Mucosa of rectum (tissue), 2 donors: ENCODE measurements at regions not wholly inside any gene's neighbourhood (a gene's known extent, or its start where the extent isn't known, plus 50 kb on each side); places are given as distances from the start of the nearest gene placed in this dataset.

Experiments used
- H3K27ac ChIP-seq, 2 donors: one replicate each; pipeline ENCODE4 v1.7.0; 2013; ENCODE audit warnings: inconsistent platforms in 2 of 2, low read depth in 2 of 2, low read length in 2 of 2
- H3K27me3 ChIP-seq, 2 donors: one replicate each; pipeline ENCODE4 v1.7.0; 2013; ENCODE audit warnings: low read length in 2 of 2; ENCODE audit not compliant: control insufficient read depth in 2 of 2, insufficient read depth in 2 of 2
- H3K36me3 ChIP-seq, 2 donors: one replicate each; pipeline ENCODE4 v1.7.0; 2013; ENCODE audit warnings: low read length in 2 of 2; ENCODE audit not compliant: control insufficient read depth in 2 of 2, insufficient read depth in 2 of 2
- H3K4me1 ChIP-seq, 2 donors: one replicate each; pipeline ENCODE4 v1.7.0; 2013; ENCODE audit warnings: low read length in 2 of 2, mild to moderate bottlenecking in 1 of 2; ENCODE audit not compliant: control insufficient read depth in 2 of 2, insufficient read depth in 2 of 2
- H3K4me3 ChIP-seq, 2 donors: one replicate each; pipeline ENCODE4 v1.7.0; 2013; ENCODE audit warnings: low read length in 2 of 2
- H3K9ac ChIP-seq, 2 donors: one replicate each; pipeline ENCODE4 v1.7.0; 2013; ENCODE audit warnings: low read length in 2 of 2, low read depth in 1 of 2, mild to moderate bottlenecking in 1 of 2
- H3K9me3 ChIP-seq, 2 donors: one replicate each; pipeline ENCODE4 v1.7.0; 2013; ENCODE audit warnings: low read length in 2 of 2; ENCODE audit not compliant: control insufficient read depth in 2 of 2
- donor health status: healthy.
- donor health status: Normal muscosa, but diverticular disease.

DNA sequence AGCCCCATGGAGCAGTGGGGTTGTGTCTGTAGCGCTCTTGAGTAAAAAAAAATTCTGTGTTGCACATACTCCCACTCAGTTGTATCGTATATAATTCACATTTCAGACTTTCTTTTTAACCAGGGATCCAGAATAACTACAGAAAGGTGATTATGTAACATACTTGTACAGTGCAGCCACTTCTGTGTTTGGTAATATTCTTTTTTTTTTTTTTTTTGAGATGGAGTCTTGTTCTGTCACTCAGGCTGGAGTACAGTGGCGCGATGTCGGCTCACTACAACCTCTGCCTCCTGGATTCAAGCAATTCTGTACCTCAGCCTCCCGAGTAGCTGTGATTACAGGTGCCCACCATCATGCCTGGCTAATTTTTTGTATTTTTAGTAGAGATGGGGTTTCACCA is 82.4 kb upstream of the MACF1 start:
- H3K9ac ChIP-seq: no peak overlapping the region
- no peak overlapping the region for H3K27ac ChIP-seq
- peaks cover 9 to 22% of the 10 kb centered on the region in 2 donors for H3K4me1 ChIP-seq
- H3K27me3 ChIP-seq: no peaks in the 10 kb centered on the region
- H3K36me3 ChIP-seq: peaks cover 0 to 3% of the 10 kb centered on the region in 2 donors
- no peaks in the 10 kb centered on the region for H3K9me3 ChIP-seq
- H3K4me3 ChIP-seq: no peak overlapping the region

DNA sequence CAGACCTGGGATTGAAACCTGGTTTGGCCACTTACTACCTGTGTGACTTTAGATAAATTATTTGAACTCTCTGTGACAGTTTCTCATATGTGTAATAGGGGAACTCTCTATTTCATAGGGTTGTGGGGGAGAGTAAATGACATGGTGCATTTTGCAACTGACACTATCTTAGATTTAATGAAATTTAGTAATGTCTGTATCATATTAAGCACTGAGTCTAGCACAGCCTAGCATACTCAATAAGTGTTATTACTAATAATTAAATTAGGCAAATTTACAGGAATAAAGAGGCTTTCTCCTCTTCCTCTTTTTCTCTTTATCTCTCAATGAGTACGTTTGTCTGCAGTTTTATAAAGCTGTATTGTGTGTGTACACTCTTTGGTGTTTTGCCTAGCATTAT is 80.2 kb upstream of the MACF1 start:
- H3K27me3 ChIP-seq: no peaks in the 10 kb centered on the region
- no peaks in the 10 kb centered on the region for H3K9me3 ChIP-seq
- no peak overlapping the region for H3K4me3 ChIP-seq
- H3K4me1 ChIP-seq: peaks cover 7 to 24% of the 10 kb centered on the region in 2 donors
- H3K9ac ChIP-seq: no peak overlapping the region
- no peak overlapping the region for H3K27ac ChIP-seq
- H3K36me3 ChIP-seq: peaks cover 0 to 3% of the 10 kb centered on the region in 2 donors

DNA sequence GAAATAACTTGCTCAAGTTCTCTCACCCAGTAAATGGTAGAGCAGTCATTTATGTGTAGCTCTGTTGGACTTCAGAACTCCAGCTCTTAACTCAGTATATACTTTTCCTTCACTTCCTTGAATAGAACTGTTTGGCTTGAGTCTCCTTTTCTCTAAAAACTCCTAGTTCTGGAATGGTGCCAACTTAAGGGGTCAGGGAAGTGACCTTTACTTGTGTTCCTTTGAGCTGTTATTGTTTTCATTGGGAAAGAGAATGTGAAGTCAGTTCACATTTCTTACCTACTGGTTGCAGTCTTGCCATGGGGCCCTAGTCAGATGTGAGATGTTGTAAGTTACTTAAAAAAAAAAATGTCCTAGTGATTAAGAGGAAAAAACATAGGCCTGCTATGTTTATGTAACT is 77.0 kb upstream of the MACF1 start:
- H3K36me3 ChIP-seq: peaks cover 0 to 3% of the 10 kb centered on the region in 2 donors
- H3K27me3 ChIP-seq: no peaks in the 10 kb centered on the region
- peak overlapping the region; percentile 76 to 88 for H3K27ac ChIP-seq
- no peak overlapping the region for H3K9ac ChIP-seq
- no peaks in the 10 kb centered on the region for H3K9me3 ChIP-seq
- peaks cover 12 to 37% of the 10 kb centered on the region in 2 donors for H3K4me1 ChIP-seq
- H3K4me3 ChIP-seq: no peak overlapping the region

DNA sequence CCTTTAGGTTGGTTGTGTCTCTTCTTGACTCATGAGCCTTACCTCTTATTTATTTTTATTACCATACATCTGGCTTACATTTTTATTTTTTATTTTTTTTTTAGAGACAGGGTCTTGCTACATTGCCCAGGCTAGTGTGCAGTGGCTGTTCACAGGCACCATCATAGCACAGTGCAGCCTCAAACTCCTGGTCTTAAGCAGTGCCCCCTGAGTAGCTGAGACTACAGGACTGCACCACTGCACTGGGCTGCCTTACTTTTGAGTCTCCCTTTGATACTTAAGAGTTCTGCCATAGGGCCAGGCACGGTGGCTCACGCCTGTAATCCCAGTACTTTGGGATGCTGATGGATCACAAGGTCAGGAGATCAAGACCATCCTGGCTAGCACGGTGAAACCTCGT is 76.4 kb upstream of the MACF1 start:
- H3K4me1 ChIP-seq: peaks cover 16 to 42% of the 10 kb centered on the region in 2 donors
- peak overlapping the region; percentile 76 to 88 for H3K27ac ChIP-seq
- H3K9me3 ChIP-seq: no peaks in the 10 kb centered on the region
- H3K9ac ChIP-seq: peak overlapping the region in 1 of 2 donors; percentile 50
- peaks cover 0 to 3% of the 10 kb centered on the region in 2 donors for H3K36me3 ChIP-seq
- no peak overlapping the region for H3K4me3 ChIP-seq
- H3K27me3 ChIP-seq: no peaks in the 10 kb centered on the region

DNA sequence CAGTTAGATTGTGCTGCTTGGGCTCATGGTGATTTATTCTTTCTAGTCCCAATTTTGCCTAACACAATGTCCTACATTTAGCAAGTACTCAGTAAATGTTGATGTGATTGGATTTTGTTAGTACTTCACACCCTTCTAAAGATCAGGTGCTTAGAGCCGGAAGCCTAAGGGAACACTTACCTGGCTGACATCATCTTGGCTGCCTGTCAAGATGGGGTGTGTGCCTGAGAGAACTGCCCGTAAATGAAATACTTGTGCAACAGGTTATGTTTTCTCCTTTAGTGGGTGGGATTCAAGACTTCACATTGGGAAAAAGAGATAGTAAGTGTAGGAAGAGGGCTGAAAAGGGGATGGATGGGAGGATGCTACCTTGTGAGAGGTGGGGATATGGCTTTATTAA is 75.5 kb upstream of the MACF1 start:
- Histone ChIP-seq H3K9me3 (no peaks in the 10 kb centered on the region), H3K4me1 (peaks cover 16 to 47% of the 10 kb centered on the region in 2 donors), H3K36me3 (peaks cover 0 to 3% of the 10 kb centered on the region in 2 donors), H3K4me3 (no peak overlapping the region), H3K27me3 (no peaks in the 10 kb centered on the region), H3K27ac (peak overlapping the region; percentile 76 to 88), H3K9ac (peak overlapping the region; percentile 26 to 50)

DNA sequence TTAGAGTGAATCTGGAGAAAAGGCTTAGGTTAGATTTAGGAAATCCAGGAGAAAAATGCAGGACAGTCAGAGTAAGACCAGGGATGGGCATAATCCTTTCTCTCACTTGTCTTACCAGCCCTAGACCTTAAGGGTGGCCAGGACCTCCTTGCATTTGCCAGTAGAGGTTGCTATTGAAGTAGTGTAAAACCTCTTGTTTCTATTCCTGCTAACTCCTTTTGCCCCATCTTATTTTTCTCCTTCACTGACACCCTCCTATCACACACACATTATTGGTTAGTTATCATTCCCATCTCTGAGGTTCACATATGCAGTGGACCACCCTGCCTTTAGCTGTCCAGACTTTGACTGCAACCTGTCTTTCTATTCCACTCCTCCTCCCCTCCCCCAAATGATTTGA is 75.0 kb upstream of the MACF1 start:
- peak overlapping the region in 1 of 2 donors; percentile 37 for H3K9ac ChIP-seq
- no peaks in the 10 kb centered on the region for H3K9me3 ChIP-seq
- peak overlapping the region; percentile 76 to 88 for H3K27ac ChIP-seq
- no peaks in the 10 kb centered on the region for H3K27me3 ChIP-seq
- H3K4me3 ChIP-seq: no peak overlapping the region
- H3K36me3 ChIP-seq: peaks cover 0 to 3% of the 10 kb centered on the region in 2 donors
- peaks cover 16 to 47% of the 10 kb centered on the region in 2 donors for H3K4me1 ChIP-seq

DNA sequence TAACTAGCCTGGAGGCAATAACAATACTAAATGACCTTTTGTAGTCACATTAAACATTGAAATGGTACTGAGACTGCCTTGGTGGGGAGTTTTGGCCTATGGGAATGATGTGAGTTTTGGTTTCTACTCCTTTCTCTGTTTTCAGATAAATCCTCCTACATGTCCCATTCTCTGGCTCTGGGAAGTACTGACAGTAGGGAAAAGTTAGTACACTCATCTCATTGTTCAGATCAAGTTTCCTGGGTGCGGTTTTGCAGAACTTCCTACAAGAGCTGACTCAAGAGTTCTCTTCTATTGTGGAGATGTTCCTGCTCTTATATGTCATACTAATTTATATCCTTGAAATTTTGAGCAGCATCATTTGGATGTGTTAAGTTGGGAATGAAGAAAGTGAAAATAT is 74.2 kb upstream of the MACF1 start:
- H3K9ac ChIP-seq: peak overlapping the region in 1 of 2 donors; percentile 37
- no peaks in the 10 kb centered on the region for H3K27me3 ChIP-seq
- peak overlapping the region; percentile 27 to 88 for H3K27ac ChIP-seq
- H3K4me3 ChIP-seq: no peak overlapping the region
- peaks cover 16 to 47% of the 10 kb centered on the region in 2 donors for H3K4me1 ChIP-seq
- H3K36me3 ChIP-seq: no peaks in the 10 kb centered on the region
- no peaks in the 10 kb centered on the region for H3K9me3 ChIP-seq

DNA sequence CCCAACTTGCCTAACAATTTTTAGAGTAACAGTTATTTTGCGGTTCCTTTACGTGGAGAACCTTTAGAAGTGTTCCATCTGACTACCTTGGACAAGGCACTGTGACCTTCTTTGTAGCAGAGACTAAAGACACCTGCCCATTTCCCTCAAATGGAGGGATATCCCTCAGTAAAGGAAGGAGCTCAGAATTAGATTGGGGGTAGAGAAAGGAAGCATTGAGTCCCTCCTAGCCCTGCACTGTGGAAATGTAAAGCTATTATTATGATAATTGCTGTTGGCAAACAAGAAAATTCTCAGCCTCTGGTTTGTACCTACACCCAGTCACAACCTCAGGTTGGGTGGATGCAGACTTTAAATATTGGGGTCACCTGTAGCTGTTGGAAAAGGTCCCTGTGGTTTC is 72.6 kb upstream of the MACF1 start:
- no peaks in the 10 kb centered on the region for H3K36me3 ChIP-seq
- no peak overlapping the region for H3K27ac ChIP-seq
- H3K4me1 ChIP-seq: peaks cover 16 to 45% of the 10 kb centered on the region in 2 donors
- H3K9ac ChIP-seq: no peak overlapping the region
- no peaks in the 10 kb centered on the region for H3K9me3 ChIP-seq
- H3K4me3 ChIP-seq: no peak overlapping the region
- no peaks in the 10 kb centered on the region for H3K27me3 ChIP-seq

DNA sequence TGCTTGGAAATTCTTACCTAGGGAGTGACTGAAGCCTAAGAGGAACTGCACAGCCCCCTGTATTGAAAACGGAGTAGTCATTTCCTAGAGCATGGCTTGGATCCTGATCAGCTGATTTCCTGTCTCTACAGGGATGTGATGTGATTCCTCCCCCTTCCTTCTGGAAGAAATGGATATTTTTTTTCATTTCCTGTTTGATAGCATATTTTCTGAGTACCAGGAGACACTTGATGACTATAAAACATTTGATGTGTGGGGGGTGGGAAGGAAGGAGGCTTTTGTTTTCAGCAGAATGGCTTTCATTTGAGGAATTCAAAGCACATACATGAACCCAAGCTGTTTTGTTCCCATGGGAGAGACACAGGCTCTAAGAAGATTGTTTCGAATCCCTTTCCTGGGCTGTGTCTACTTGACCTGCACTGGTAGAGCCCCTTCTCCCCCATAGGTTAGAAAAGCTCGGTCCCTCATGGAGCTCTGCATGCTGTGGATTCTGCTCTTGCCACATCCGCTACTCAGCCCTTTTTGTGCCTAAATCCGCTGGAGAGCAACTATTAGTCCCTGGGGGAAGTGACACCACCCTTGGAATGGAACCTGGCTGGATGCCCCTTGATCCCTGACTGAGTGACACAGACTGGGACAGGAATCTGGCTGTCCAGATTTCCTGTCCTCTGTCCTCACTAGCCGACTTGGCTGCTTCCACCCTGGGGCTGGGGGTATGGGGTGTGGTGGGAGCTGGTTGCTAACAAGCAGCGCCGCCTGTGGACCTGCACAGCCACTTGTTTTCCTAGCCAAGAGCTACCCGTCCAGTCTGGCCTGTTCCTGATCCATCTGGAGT is 71.8 kb upstream of the MACF1 start:
- Histone ChIP-seq H3K9ac (no peak overlapping the region), H3K9me3 (no peaks in the 10 kb centered on the region), H3K36me3 (no peaks in the 10 kb centered on the region), H3K27me3 (no peaks in the 10 kb centered on the region), H3K27ac (peak overlapping the region; percentile 27 to 54), H3K4me3 (no peak overlapping the region), H3K4me1 (peaks cover 11 to 37% of the 10 kb centered on the region in 2 donors)

DNA sequence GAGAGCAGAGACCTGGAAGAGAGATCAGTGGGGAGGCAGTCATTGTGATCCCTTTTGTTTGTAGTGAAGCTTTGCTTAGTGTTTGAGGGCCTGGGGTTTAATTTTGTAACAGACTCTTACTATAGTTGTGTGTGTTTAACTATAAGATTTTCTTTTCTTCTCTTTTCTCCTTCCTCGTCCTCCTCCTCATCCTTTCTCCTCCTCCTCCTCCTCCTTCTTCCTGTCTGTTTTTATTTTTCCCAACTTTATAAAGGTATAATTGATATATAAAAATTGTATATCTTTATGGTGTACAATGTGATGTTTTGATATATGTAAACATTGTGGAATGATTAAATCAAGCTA is 71.2 kb upstream of the MACF1 start:
- no peaks in the 10 kb centered on the region for H3K36me3 ChIP-seq
- H3K9me3 ChIP-seq: no peaks in the 10 kb centered on the region
- no peaks in the 10 kb centered on the region for H3K27me3 ChIP-seq
- peak overlapping the region in 1 of 2 donors; percentile 27 for H3K27ac ChIP-seq
- H3K4me3 ChIP-seq: no peak overlapping the region
- peaks cover 11 to 32% of the 10 kb centered on the region in 2 donors for H3K4me1 ChIP-seq
- no peak overlapping the region for H3K9ac ChIP-seq
